ENCODE measurements at regions not wholly inside any gene's neighbourhood (a gene's known extent, or its start where the extent isn't known, plus 50 kb on each side); places are given as distances from the start of the nearest gene placed in this dataset.

GRCh38 chr7:110522061-110522760 lies 568.7 kb upstream of the LRRN3 start (continued):
- TF ChIP-seq REST (IDR thresholded peaks at IDR 0.05) (no peak), FOXA1 (IDR thresholded peaks at IDR 0.05) (no peak), FOXA2 (IDR thresholded peaks at IDR 0.05) (no peak), GABPA (IDR thresholded peaks at IDR 0.05 in 1 of 2, conservative IDR thresholded peaks at IDR 0.05 in 1 of 2) (no peak), TAF1 (conservative IDR thresholded peaks at IDR 0.05) (no peak), CTCF (IDR thresholded peaks at IDR 0.05; ENCODE audit: low read depth, low read length, missing input control) (no peak)

- Histone ChIP-seq H3K27ac (ENCODE audit: low read depth in 1 of 2, low read length in 2 of 2) (peak overlapping the region; percentile 84 to 88), H3K9ac (ENCODE audit: low read depth in 1 of 2, low read length in 2 of 2) (peak overlapping the region in 1 of 2 donors; percentile 60)
These were observed 568.1 kb upstream of the LRRN3 start for GRCh38 chr7:110522761-110523200.

More at GRCh38 chr7:110522761-110523200, 568.1 kb upstream of the LRRN3 start:
- 33% methylated on average over 3 of the region's 3 CpGs for WGBS
- Histone ChIP-seq H3K27me3 (ENCODE audit: control insufficient read depth in 4 of 4, insufficient read depth in 4 of 4, low read length in 3 of 4) (no peaks in the 10 kb centered on the region), H3K9me3 (ENCODE audit: control insufficient read depth in 4 of 4, low read length in 3 of 4) (no peaks in the 10 kb centered on the region), H3K4me3 (ENCODE audit: low read depth in 1 of 3, low read length in 3 of 3) (no peak overlapping the region), H3K4me1 (ENCODE audit: control insufficient read depth in 4 of 4, insufficient read depth in 4 of 4, low read length in 3 of 4) (peaks cover 0 to 28% (median 16%) of the 10 kb centered on the region in 4 donors), H3K36me3 (ENCODE audit: control insufficient read depth in 4 of 4, insufficient read depth in 3 of 4, low read depth in 1 of 4, low read length in 3 of 4) (no peaks in the 10 kb centered on the region)
- TF ChIP-seq REST (IDR thresholded peaks at IDR 0.05), result peak; percentile 24
- TF ChIP-seq FOXA1 (IDR thresholded peaks at IDR 0.05), result peak; percentile 20
- TF ChIP-seq, protein P1, sequence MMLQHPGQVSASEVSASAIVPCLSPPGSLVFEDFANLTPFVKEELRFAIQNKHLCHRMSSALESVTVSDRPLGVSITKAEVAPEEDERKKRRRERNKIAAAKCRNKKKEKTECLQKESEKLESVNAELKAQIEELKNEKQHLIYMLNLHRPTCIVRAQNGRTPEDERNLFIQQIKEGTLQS (IDR thresholded peaks at IDR 0.05), result no peak
- peak; percentile 83 for TF ChIP-seq FOXA2 (IDR thresholded peaks at IDR 0.05)
- TF ChIP-seq JUND (IDR thresholded peaks at IDR 0.05), result peak in 1 of 2 donors; percentile 56
- TF ChIP-seq CTCF (IDR thresholded peaks at IDR 0.05; ENCODE audit: low read depth, low read length, missing input control), result no peak
- TF ChIP-seq, protein P2, sequence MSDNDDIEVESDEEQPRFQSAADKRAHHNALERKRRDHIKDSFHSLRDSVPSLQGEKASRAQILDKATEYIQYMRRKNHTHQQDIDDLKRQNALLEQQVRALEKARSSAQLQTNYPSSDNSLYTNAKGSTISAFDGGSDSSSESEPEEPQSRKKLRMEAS (IDR thresholded peaks at IDR 0.05), result peak; percentile 36
- peak; percentile 20 to 56 for TF ChIP-seq HNF4A (conservative IDR thresholded peaks at IDR 0.05)
- TF ChIP-seq GABPA (IDR thresholded peaks at IDR 0.05 in 1 of 2, conservative IDR thresholded peaks at IDR 0.05 in 1 of 2), result no peak
- peak; percentile 61 to 73 for TF ChIP-seq RXRA (IDR thresholded peaks at IDR 0.05)
- TF ChIP-seq NR2F2 (IDR thresholded peaks at IDR 0.05), result peak; percentile 14
- no peak for TF ChIP-seq HNF4G (IDR thresholded peaks at IDR 0.05)
- no peak for TF ChIP-seq EGR1 (IDR thresholded peaks at IDR 0.05; ENCODE audit: low read depth in 2 of 2)
- no peak for TF ChIP-seq RAD21 (IDR thresholded peaks at IDR 0.05)
- no peak for TF ChIP-seq TAF1 (conservative IDR thresholded peaks at IDR 0.05)
- TF ChIP-seq, protein P3, sequence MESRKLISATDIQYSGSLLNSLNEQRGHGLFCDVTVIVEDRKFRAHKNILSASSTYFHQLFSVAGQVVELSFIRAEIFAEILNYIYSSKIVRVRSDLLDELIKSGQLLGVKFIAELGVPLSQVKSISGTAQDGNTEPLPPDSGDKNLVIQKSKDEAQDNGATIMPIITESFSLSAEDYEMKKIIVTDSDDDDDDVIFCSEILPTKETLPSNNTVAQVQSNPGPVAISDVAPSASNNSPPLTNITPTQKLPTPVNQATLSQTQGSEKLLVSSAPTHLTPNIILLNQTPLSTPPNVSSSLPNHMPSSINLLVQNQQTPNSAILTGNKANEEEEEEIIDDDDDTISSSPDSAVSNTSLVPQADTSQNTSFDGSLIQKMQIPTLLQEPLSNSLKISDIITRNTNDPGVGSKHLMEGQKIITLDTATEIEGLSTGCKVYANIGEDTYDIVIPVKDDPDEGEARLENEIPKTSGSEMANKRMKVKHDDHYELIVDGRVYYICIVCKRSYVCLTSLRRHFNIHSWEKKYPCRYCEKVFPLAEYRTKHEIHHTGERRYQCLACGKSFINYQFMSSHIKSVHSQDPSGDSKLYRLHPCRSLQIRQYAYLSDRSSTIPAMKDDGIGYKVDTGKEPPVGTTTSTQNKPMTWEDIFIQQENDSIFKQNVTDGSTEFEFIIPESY (IDR thresholded peaks at IDR 0.05), result peak; percentile 14
- peak; percentile 23 for TF ChIP-seq YY1 (IDR thresholded peaks at IDR 0.05)
- peak; percentile 79 for TF ChIP-seq SP1 (IDR thresholded peaks at IDR 0.05)
- DNase-seq (ENCODE audit: low spot score), result no peak

All from liver (tissue), 8 donors.